GM19239 (cell line): ENCODE measurements at regions not wholly inside any gene's neighbourhood (a gene's known extent, or its start where the extent isn't known, plus 50 kb on each side); places are given as distances from the start of the nearest gene placed in this dataset.
"Not testable (repeated sequence)": the region's sequence is repeated elsewhere in the genome, so short reads cannot be mapped to it uniquely, and the experiment has no call there.

Experiments used
- DNase-seq: peaks from one replicate; pipeline ENCODE4 v3.0.0; 2011; ENCODE audit warnings: low spot score; ENCODE audit not compliant: insufficient read length
- FAIRE-seq: peaks from 2 replicates; lab custom pipeline; 2011; peaks lifted over from hg19 to GRCh38; lab: Jason Lieb, UNC

DNA sequence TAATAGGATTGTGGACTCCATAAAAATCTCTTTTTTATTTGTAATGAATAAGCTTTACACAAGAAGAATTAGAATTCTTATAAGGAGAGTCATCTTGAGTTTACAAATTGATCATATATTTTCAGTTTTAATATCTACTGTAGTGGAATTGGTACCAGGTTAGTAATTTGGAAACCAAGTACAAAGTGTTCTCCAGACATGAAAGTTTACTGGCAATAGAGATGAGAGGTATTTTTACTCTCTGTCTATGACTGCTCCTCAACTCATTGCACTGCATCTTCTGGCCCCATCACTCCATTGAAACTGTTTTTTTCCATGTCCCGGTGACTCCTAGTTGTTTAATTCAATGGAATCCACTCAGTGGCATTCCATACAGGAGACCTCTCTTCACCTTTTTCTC is 164.5 kb upstream of the SMIM30 start:
- DNase-seq: no peak
- FAIRE-seq: no peak

- DNase-seq (no peak), FAIRE-seq (no peak)
Measured at GRCh38 chr7:113281223-113281622, 162.9 kb upstream of the SMIM30 start.

DNA sequence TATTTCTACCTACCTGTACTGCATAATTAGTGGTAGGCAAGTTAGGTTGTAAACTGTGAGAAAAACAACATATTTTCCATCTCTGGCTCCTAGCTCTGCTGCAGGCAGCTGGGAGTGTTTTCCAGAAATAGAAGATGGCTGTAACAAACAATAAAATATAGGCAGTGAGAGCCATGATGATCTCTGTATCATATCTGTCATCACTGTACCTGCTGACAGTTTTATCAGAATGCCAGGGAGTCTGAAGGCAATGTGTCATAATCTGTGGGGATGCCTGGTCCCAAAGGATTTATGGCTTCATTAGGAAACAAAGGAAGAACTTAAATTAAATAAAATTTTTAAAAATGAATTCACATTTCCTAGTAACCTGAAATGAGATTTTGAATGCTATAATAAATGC is 160.9 kb upstream of the SMIM30 start:
- FAIRE-seq (no peak), DNase-seq (no peak)

DNA sequence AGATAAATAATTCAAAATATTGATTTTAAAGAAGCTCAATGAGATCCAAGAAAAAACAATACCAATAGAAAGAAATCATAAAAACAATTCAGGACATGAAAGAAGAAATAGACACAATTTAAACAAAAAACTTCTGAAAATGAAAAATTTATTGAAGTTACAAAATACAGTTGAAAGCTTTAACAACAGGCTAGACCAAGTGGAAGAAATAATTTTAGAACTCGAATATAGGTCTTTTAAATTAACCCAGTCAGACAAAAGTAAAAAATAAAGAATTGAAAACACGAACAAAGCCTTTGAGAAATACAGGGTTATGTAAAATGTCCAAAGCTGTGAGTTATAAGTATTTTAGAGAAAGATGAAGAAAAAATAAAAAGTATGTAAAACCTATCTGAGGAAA is 152.4 kb upstream of the SMIM30 start:
- no peak for DNase-seq
- FAIRE-seq: no peak

DNA sequence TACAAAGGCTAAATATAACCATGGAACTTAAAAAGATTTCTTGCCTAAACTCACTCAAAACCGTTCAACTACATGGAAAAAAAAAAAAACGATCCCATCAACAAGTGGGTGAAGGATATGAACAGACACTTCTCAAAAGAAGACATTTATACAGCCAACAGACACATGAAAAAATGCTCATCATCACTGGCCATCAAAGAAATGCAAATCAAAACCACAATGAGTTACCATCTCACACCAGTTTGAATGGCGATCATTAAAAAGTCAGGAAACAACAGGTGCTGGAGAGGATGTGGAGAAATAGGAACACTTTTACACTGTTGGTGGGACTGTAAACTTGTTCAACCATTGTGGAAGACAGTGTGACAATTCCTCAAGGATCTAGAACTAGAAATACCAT is 151.2 kb upstream of the SMIM30 start:
- DNase-seq, FAIRE-seq: not testable (repeated sequence)

DNA sequence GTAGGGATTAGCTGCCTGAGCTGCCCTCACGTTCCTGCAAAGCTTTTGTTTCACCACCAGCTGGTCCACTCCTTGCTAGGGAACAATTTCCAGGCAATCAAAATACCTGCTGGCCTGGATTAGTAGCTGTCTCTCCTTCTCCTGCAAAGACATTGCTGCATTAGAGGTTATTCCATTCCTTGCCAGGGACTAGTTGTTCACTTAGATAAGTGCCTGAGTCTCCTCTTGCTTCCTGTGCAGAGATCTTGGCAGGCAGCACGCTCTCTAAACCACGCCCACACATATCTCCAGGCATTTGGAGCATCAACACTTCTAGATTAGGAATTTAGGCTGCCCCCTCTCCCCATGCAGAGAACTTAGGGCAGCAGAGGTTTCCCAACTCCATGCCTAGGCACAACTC is 150.4 kb upstream of the SMIM30 start:
- FAIRE-seq (no peak), DNase-seq (no peak)

DNA sequence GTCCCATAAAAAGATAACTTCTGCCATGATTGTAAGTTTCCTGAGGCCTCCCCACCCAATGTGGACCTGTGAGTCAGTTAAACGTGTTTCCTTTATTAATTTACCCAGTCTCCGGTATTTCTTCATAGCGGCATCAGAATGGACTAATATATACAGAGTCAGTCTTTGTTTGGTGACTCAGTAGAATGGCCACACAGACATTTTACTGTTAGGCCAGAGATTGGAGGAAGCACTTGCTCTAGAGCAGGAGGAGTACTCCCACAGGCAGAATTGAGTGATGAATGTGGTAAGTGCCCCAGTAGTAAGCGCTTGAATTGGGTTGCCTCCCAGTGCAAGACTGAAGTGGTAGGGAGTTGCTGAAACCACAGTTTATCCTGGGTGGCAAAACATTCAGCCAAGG is 149.5 kb upstream of the SMIM30 start:
- FAIRE-seq (no peak), DNase-seq (no peak)

DNA sequence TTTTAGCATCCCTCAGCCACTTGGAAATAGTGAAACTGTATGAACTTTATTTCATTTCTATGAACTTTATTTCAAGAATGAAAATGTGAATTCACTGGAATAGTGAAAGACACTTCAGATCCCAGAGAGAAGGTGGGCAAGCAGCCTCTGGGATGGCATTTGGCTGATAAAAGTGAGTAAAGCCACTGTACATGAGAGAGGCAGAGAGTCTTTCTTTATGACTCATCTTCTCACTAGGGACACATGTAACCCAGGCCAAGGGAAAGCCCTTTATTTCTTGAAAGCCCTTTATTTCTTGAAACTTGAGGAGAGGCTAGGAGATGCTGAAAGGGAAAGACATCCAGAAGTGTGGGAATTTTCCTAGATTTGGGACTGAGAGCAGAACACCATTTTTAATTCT is 148.9 kb upstream of the SMIM30 start:
- FAIRE-seq (no peak), DNase-seq (no peak)

GRCh38 chr7:113263749-113264148 is 145.4 kb upstream of the SMIM30 start:
- FAIRE-seq (no peak), DNase-seq (no peak)

DNA sequence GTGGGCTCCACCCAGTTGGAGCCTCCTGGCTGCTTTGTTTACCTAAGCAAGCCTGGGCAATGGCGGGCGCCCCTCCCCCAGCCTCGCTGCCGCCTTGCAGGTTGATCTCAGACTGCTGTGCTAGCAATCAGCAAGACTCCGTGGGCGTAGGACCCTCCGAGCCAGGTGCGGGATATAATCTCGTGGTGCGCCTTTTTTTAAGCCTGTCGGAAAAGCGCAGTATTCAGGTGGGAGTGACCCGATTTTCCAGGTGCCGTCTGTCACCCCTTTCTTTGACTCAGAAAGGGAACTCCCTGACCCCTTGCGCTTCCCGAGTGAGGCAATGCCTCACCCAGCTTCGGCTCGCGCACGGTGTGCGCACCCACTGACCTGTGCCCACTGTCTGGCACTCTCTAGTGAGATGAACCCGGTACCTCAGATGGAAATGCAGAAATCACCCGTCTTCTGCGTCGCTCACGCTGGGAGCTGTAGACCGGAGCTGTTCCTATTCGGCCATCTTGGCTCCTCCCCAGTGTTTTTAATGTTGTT is 144.9 kb upstream of the SMIM30 start:
- not testable (repeated sequence) for DNase-seq, FAIRE-seq

DNA sequence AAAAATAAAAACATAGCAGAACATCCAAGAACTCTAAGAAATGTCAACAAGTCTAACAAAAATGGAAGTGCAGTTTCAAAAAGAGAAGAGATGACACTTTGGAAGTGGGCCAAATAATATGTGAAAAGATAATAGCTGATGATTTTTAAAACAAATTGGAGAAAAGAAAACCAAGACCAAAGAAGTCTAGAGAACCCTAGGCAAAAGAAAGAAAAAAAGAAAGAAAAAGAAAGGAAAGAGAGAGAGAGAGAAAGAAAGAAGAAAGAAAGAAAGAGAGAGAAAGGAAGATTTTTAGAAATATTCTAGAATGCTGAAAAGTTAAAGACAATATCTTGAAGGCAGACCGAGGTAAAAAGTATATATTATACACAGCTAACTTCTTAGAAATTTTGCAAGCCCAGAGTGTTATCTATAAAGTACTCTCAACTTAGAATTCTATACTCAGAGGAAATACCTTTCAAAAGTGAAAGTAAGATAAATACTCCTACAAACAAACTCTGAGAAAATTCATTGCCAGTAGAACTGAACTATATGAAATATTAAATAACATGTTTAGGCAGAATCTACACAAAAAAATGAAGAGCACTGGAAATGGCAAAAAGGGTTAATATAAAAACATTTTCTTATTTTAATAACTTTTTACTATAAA is 138.7 kb upstream of the SMIM30 start:
- FAIRE-seq: no peak
- DNase-seq: no peak

GRCh38 chr7:113247198-113247597 is 128.8 kb upstream of the SMIM30 start:
- DNase-seq (no peak), FAIRE-seq (no peak)

DNA sequence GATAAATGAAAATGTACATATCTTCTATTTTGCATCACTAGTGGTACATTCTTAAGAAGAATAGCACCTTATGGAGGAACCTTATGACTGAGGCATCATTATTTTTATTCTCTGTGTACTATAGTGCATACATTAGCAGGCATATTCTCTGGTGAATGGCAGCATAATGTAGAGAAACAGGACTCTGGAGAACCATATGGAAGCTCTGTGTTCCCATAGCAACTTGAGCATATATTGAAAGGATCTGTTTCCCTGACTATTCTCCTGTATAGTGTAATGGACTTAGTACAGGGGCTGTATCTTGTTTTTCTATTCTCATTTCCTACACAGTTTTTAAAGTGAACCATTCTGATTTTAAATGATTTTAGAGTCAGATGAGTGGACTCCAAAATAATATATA is 128.4 kb upstream of the SMIM30 start:
- FAIRE-seq: no peak

DNA sequence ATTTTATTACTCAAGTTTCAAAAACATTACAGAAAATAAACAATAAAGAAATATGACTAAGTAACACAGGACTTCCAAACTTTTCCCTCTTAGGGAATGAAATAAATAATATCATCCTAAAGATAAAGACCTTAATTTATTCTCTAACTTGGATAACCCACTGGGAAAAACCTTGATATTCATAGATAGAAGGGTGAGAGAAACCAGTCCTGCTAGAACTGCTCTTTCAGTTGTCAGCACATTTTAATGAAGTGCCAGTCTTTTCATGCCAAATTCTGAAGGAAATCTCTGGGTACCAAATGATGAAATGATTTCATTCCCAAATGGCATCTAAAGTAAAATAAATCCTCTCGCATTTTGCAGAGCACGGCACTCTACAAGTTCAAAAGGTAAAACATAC is 114.5 kb upstream of the SMIM30 start:
- DNase-seq (no peak), FAIRE-seq (no peak)

More for the DNA sequence above, 128.4 kb upstream of the SMIM30 start:
- DNase-seq: no peak

GRCh38 chr7:113230691-113231090 is 112.3 kb upstream of the SMIM30 start:
- no peak for FAIRE-seq
- no peak for DNase-seq

DNA sequence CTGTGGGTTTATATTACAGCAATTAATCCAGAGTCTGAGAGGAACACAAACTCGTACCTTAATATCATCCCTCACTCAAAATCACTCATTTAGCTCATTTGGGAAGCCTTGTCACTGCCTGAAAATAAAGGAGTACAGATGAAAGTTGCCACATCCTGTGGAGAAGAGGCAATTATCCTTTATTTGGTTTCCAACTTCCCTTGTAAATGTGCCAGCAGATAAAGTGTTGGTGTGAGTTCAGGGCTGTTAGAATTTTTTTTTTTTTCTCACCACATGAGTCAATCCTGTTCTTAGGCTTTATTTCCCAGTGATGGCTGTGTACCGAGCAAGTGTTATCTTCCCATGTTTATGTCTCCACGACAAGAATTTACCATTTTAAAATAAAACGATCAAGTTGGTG is 99.0 kb upstream of the SMIM30 start:
- DNase-seq (no peak), FAIRE-seq (no peak)

DNA sequence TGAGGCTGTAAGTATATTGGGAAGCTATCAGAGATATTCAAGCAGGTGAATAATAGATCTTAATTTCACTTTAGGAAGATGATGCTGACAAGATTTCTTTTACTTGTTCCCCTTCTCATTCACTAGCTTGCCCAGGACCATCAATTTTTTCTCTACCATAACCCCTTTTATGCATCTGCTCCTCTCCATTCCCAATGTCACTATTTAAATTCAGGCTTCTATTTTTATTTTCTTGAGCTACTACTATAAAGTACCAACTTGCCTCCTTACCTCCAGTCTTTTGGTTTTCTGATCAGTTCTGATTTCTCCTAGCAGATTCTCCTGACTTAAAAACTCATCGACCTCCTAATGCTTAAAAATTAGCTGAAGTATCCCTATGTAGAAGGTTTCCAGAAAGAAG is 97.7 kb upstream of the SMIM30 start:
- DNase-seq: no peak
- no peak for FAIRE-seq

DNA sequence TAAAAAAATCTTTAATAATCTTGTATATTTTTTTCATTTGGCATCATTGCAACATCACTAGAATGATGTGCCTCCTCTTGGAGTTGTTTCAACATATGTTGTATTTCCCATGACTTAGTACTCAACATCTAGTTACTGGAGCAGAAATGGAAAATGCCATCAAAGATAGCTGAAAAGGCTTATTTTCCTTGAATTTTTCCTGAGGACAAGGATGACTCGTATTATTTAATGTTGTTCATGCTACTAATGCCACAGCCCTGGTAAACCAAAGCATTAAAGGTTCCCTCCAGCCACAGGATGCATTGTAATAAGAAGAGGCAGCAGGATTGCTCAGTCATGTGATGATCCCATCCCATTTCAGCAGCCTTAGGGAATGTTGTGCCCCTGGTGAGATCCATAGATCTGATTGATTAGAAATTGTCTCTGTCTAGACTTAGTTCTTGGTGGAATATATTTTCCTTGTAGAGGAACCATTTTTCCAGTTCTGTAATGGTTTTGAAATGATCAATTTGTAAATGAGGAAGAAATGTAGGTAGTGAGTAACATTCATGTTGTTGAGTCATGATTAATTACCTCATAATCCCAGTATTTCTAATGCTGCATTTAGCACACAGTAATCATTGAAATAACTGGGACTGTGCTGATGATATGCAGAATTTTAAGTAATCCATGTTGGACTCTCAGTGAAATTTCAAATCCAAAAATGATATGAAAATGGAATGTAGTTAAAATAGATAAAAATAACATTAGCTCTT is 91.3 kb upstream of the SMIM30 start:
- FAIRE-seq (no peak), DNase-seq (no peak)

GRCh38 chr7:113207931-113208330 is 89.6 kb upstream of the SMIM30 start:
- DNase-seq (no peak), FAIRE-seq (no peak)

- DNase-seq (no peak), FAIRE-seq (no peak)
Measured at GRCh38 chr7:113207441-113207840, 89.1 kb upstream of the SMIM30 start.

DNA sequence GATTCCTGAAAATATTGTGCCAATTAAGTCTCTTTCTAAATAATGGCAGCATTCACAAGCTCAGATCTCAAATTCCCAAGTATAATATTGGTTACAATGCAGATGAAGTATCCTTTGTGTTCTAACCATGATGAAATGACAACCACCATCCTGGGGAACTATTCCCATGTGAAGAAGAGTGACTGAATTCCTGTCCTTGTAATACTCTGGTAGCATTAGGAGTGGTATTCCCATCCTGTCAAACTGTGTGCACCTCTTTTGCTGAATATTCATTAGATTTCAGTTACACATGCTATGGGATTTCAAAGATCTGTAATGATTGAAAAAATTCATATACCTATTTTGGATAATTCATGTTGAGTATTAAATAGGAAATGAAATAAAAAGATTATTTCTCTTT is 86.1 kb upstream of the SMIM30 start:
- no peak for DNase-seq
- no peak for FAIRE-seq

DNA sequence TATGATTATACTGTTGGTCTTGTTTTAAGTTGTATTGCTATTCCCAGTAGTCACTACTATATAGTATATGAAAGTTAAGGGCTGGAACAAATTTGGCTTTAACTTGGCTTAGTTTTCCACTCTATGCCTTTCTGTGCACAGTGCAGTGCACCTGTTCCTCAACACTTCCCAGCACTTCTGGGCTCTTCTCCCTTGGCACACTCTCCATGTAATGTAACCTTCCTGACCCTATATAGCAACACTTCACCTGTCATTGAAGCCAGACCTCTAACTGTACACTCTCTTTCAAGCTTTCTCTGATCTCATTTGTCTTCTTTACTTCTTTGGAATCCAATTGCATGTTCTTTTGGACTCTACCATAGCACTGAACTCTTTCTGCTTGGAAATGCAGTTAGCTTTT is 83.9 kb upstream of the SMIM30 start:
- DNase-seq (no peak), FAIRE-seq (no peak)
